ENCODE measurements at regions not wholly inside any gene's neighbourhood (a gene's known extent, or its start where the extent isn't known, plus 50 kb on each side); places are given as distances from the start of the nearest gene placed in this dataset.
"Not testable (repeated sequence)": the region's sequence is repeated elsewhere in the genome, so short reads cannot be mapped to it uniquely, and the experiment has no call there.

GRCh38 chr1:34370748-34371147 is 194.0 kb downstream of the C1orf94 start:
- Histone ChIP-seq H3F3A (ENCODE audit: insufficient read depth) (no peaks in the 10 kb centered on the region), H3K36me3 (ENCODE audit: low read depth) (no peaks in the 10 kb centered on the region), H2AFZ (no peak overlapping the region), H3K9ac (no peak overlapping the region), H3K27me3 (replicated peaks; ENCODE audit: insufficient read depth) (peaks cover 36% of the 10 kb centered on the region), H3K4me2 (ENCODE audit: unreplicated experiment) (no peak overlapping the region), H3K9me3 (ENCODE audit: low read depth) (no peaks in the 10 kb centered on the region), H3K4me3 (no peak overlapping the region), H3K27ac (no peak overlapping the region), H4K20me1 (ENCODE audit: insufficient read depth) (no peaks in the 10 kb centered on the region), H3K79me2 (ENCODE audit: insufficient read depth) (no peaks in the 10 kb centered on the region), H3K9me2 (ENCODE audit: insufficient read depth) (no peaks in the 10 kb centered on the region), H3K4me1 (ENCODE audit: insufficient read depth) (no peaks in the 10 kb centered on the region)
- no peak for TF ChIP-seq EZH2 (IDR thresholded peaks at IDR 0.05; ENCODE audit: insufficient read depth, poor library complexity, severe bottlenecking)
- no peak for TF ChIP-seq EZH2phosphoT487 (IDR thresholded peaks at IDR 0.05; ENCODE audit: insufficient read depth, low read depth)
- 30 to 43% methylated on average over 4 of the region's 4 CpGs for WGBS, 2 experiments (ENCODE audit: low coverage in 1 of 2, low lambda C conversion rate in 2 of 2, missing lambda C conversion rate in 2 of 2)
- in situ Hi-C loops (cut with MboI): no loop called here
- DNase-seq: no peak

- H3K27me3 ChIP-seq (replicated peaks; ENCODE audit: insufficient read depth): peaks cover 35% of the 10 kb centered on the region
- H4K20me1 ChIP-seq (ENCODE audit: insufficient read depth); H3K4me3 ChIP-seq; H2AFZ ChIP-seq; H3K9me3 ChIP-seq (ENCODE audit: low read depth); H3K79me2 ChIP-seq (ENCODE audit: insufficient read depth); DNase-seq; H3K9ac ChIP-seq; H3K4me2 ChIP-seq (ENCODE audit: unreplicated experiment); H3K36me3 ChIP-seq (ENCODE audit: low read depth); H3F3A ChIP-seq (ENCODE audit: insufficient read depth); H3K27ac ChIP-seq; in situ Hi-C loops (cut with MboI); H3K9me2 ChIP-seq (ENCODE audit: insufficient read depth); H3K4me1 ChIP-seq (ENCODE audit: insufficient read depth): not testable (repeated sequence)
- WGBS, 2 experiments (ENCODE audit: low coverage in 1 of 2, low lambda C conversion rate in 2 of 2, missing lambda C conversion rate in 2 of 2): 36 to 41% methylated on average over 5 of the region's 5 CpGs
Observed at GRCh38 chr1:34371179-34371578, 194.5 kb downstream of the C1orf94 start.

- no peak overlapping the region for H3K4me3 ChIP-seq
- in situ Hi-C loops (cut with MboI): no loop called here
- H3K27me3 ChIP-seq (replicated peaks; ENCODE audit: insufficient read depth): peaks cover 43% of the 10 kb centered on the region
- TF ChIP-seq EZH2 (IDR thresholded peaks at IDR 0.05; ENCODE audit: insufficient read depth, poor library complexity, severe bottlenecking) (no peak), EZH2phosphoT487 (IDR thresholded peaks at IDR 0.05; ENCODE audit: insufficient read depth, low read depth) (no peak)
- no peaks in the 10 kb centered on the region for H3F3A ChIP-seq (ENCODE audit: insufficient read depth)
- WGBS, 2 experiments (ENCODE audit: low coverage in 1 of 2, low lambda C conversion rate in 2 of 2, missing lambda C conversion rate in 2 of 2): 8 to 20% methylated on average over 1 of the region's 1 CpG
- no peaks in the 10 kb centered on the region for H3K4me1 ChIP-seq (ENCODE audit: insufficient read depth)
- no peak for DNase-seq
- H4K20me1 ChIP-seq (ENCODE audit: insufficient read depth): no peaks in the 10 kb centered on the region
- no peaks in the 10 kb centered on the region for H3K79me2 ChIP-seq (ENCODE audit: insufficient read depth)
- H3K9ac ChIP-seq: no peak overlapping the region
- no peaks in the 10 kb centered on the region for H3K9me3 ChIP-seq (ENCODE audit: low read depth)
- no peak overlapping the region for H2AFZ ChIP-seq
- H3K27ac ChIP-seq: no peak overlapping the region
- H3K9me2 ChIP-seq (ENCODE audit: insufficient read depth): no peaks in the 10 kb centered on the region
- no peaks in the 10 kb centered on the region for H3K36me3 ChIP-seq (ENCODE audit: low read depth)
- no peak overlapping the region for H3K4me2 ChIP-seq (ENCODE audit: unreplicated experiment)
Observed at GRCh38 chr1:34371829-34372532, 195.3 kb downstream of the C1orf94 start.

- Histone ChIP-seq H4K20me1 (ENCODE audit: insufficient read depth) (no peaks in the 10 kb centered on the region), H3K27ac (no peak overlapping the region), H3K4me1 (ENCODE audit: insufficient read depth) (no peaks in the 10 kb centered on the region), H2AFZ (no peak overlapping the region), H3K4me3 (no peak overlapping the region), H3F3A (ENCODE audit: insufficient read depth) (no peaks in the 10 kb centered on the region), H3K27me3 (replicated peaks; ENCODE audit: insufficient read depth) (peaks cover 48% of the 10 kb centered on the region), H3K9me3 (ENCODE audit: low read depth) (no peaks in the 10 kb centered on the region), H3K9me2 (ENCODE audit: insufficient read depth) (no peaks in the 10 kb centered on the region), H3K79me2 (ENCODE audit: insufficient read depth) (no peaks in the 10 kb centered on the region), H3K4me2 (ENCODE audit: unreplicated experiment) (no peak overlapping the region), H3K36me3 (ENCODE audit: low read depth) (no peaks in the 10 kb centered on the region), H3K9ac (no peak overlapping the region)
- DNase-seq: no peak
- in situ Hi-C loops (cut with MboI): no loop called here
- no peak for TF ChIP-seq EZH2 (IDR thresholded peaks at IDR 0.05; ENCODE audit: insufficient read depth, poor library complexity, severe bottlenecking)
- TF ChIP-seq EZH2phosphoT487 (IDR thresholded peaks at IDR 0.05; ENCODE audit: insufficient read depth, low read depth): no peak
- 13 to 30% methylated on average over 1 of the region's 1 CpG for WGBS, 2 experiments (ENCODE audit: low coverage in 1 of 2, low lambda C conversion rate in 2 of 2, missing lambda C conversion rate in 2 of 2)
Observed at GRCh38 chr1:34372891-34373290, 196.2 kb downstream of the C1orf94 start.

- peaks cover 47% of the 10 kb centered on the region for H3K27me3 ChIP-seq (replicated peaks; ENCODE audit: insufficient read depth)
- no peak for TF ChIP-seq EZH2 (IDR thresholded peaks at IDR 0.05; ENCODE audit: insufficient read depth, poor library complexity, severe bottlenecking)
- no peak for TF ChIP-seq EZH2phosphoT487 (IDR thresholded peaks at IDR 0.05; ENCODE audit: insufficient read depth, low read depth)
- no peak overlapping the region for H3K27ac ChIP-seq
- H3K9me3 ChIP-seq (ENCODE audit: low read depth): no peaks in the 10 kb centered on the region
- H3K36me3 ChIP-seq (ENCODE audit: low read depth): no peaks in the 10 kb centered on the region
- H3K4me3 ChIP-seq: no peak overlapping the region
- H2AFZ ChIP-seq: no peak overlapping the region
- H3K79me2 ChIP-seq (ENCODE audit: insufficient read depth): no peaks in the 10 kb centered on the region
- no peaks in the 10 kb centered on the region for H4K20me1 ChIP-seq (ENCODE audit: insufficient read depth)
- no peak for DNase-seq
- no peaks in the 10 kb centered on the region for H3K9me2 ChIP-seq (ENCODE audit: insufficient read depth)
- no peak overlapping the region for H3K9ac ChIP-seq
- in situ Hi-C loops (cut with MboI): no loop called here
- H3F3A ChIP-seq (ENCODE audit: insufficient read depth): no peaks in the 10 kb centered on the region
- no peak overlapping the region for H3K4me2 ChIP-seq (ENCODE audit: unreplicated experiment)
- no peaks in the 10 kb centered on the region for H3K4me1 ChIP-seq (ENCODE audit: insufficient read depth)
Observed at GRCh38 chr1:34373912-34374311, 197.2 kb downstream of the C1orf94 start.
